Chondrocyte (in vitro differentiated cells): ENCODE measurements at regions not wholly inside any gene's neighbourhood (a gene's known extent, or its start where the extent isn't known, plus 50 kb on each side); places are given as distances from the start of the nearest gene placed in this dataset.

Experiments
- DNase-seq: peaks from one replicate; pipeline ENCODE4 v3.0.0; 2021; ENCODE audit warnings: mixed read lengths, low spot score
- H3K27ac Mint-ChIP-seq: one replicate; pipeline ENCODE4 v1.8.0; 2021; ENCODE audit warnings: mild to moderate bottlenecking, moderate library complexity, mixed read lengths; ENCODE audit not compliant: unreplicated experiment
- H3K27me3 Mint-ChIP-seq: 2 replicates; pipeline ENCODE4 v1.8.0; 2021; ENCODE audit warnings: low read depth, mixed read lengths
- H3K36me3 Mint-ChIP-seq: 2 replicates; pipeline ENCODE4 v1.8.0; 2021; ENCODE audit warnings: low read depth, mixed read lengths
- H3K4me1 Mint-ChIP-seq: 2 replicates; pipeline ENCODE4 v1.8.0; 2021; ENCODE audit warnings: low read depth, mild to moderate bottlenecking, mixed read lengths
- H3K4me3 Mint-ChIP-seq: one replicate; pipeline ENCODE4 v1.8.0; 2021; ENCODE audit warnings: mild to moderate bottlenecking, moderate library complexity, mixed read lengths; ENCODE audit not compliant: unreplicated experiment
- H3K9me3 Mint-ChIP-seq: 2 replicates; pipeline ENCODE4 v1.8.0; 2021; ENCODE audit warnings: low read depth, mixed read lengths
- CTCF ChIP-seq: fragments of 200-600 bp; sonication (generic); IDR thresholded peaks from 2 replicates; pipeline ENCODE4 v1.5.0; 2021; ENCODE audit warnings: antibody characterized with exemption, mild to moderate bottlenecking, moderate library complexity

- no peak for TF ChIP-seq CTCF
- H3K4me3 Mint-ChIP-seq = no peak overlapping the region
- peaks cover 3% of the 10 kb centered on the region for H3K9me3 Mint-ChIP-seq
- no peaks in the 10 kb centered on the region for H3K36me3 Mint-ChIP-seq
- no peaks in the 10 kb centered on the region for H3K27me3 Mint-ChIP-seq
- peaks cover 53% of the 10 kb centered on the region for H3K4me1 Mint-ChIP-seq
- H3K27ac Mint-ChIP-seq = no peak overlapping the region
- no peak for DNase-seq
Observed at GRCh38 chr1:172930142-172930541, 120.6 kb downstream of the TNFSF18 start.

GRCh38 chr1:172931340-172931739, 119.4 kb downstream of the TNFSF18 start:
- Mint-ChIP-seq H3K4me1 (peaks cover 62% of the 10 kb centered on the region), H3K9me3 (peaks cover 4% of the 10 kb centered on the region), H3K27ac (no peak overlapping the region), H3K4me3 (no peak overlapping the region), H3K27me3 (no peaks in the 10 kb centered on the region), H3K36me3 (no peaks in the 10 kb centered on the region)
- TF ChIP-seq CTCF = no peak
- no peak for DNase-seq

- DNase-seq = no peak
- no peaks in the 10 kb centered on the region for H3K36me3 Mint-ChIP-seq
- H3K4me1 Mint-ChIP-seq = peaks cover 60% of the 10 kb centered on the region
- no peak for TF ChIP-seq CTCF
- H3K27me3 Mint-ChIP-seq = no peaks in the 10 kb centered on the region
- no peak overlapping the region for H3K27ac Mint-ChIP-seq
- no peak overlapping the region for H3K4me3 Mint-ChIP-seq
- H3K9me3 Mint-ChIP-seq = peaks cover 4% of the 10 kb centered on the region
Observed at GRCh38 chr1:172931761-172932160, 119.0 kb downstream of the TNFSF18 start.

- no peak overlapping the region for H3K27ac Mint-ChIP-seq
- no peaks in the 10 kb centered on the region for H3K27me3 Mint-ChIP-seq
Observed at GRCh38 chr1:172932981-172933380, 117.8 kb downstream of the TNFSF18 start.

GRCh38 chr1:172934417-172934762, 116.4 kb downstream of the TNFSF18 start:
- no peak for TF ChIP-seq CTCF
- no peaks in the 10 kb centered on the region for H3K27me3 Mint-ChIP-seq
- DNase-seq = no peak
- H3K4me3 Mint-ChIP-seq = no peak overlapping the region
- H3K4me1 Mint-ChIP-seq = peaks cover 46% of the 10 kb centered on the region
- peaks cover 4% of the 10 kb centered on the region for H3K9me3 Mint-ChIP-seq
- H3K36me3 Mint-ChIP-seq = no peaks in the 10 kb centered on the region
- H3K27ac Mint-ChIP-seq = peak overlapping the region; percentile 93

More at GRCh38 chr1:172932981-172933380, 117.8 kb downstream of the TNFSF18 start:
- TF ChIP-seq CTCF = no peak
- Mint-ChIP-seq H3K4me1 (peaks cover 56% of the 10 kb centered on the region), H3K4me3 (no peak overlapping the region), H3K36me3 (no peaks in the 10 kb centered on the region), H3K9me3 (peaks cover 4% of the 10 kb centered on the region)
- DNase-seq = no peak
